H9 (cell line): ENCODE measurements at regions not wholly inside any gene's neighbourhood (a gene's known extent, or its start where the extent isn't known, plus 50 kb on each side); places are given as distances from the start of the nearest gene placed in this dataset.

Experiments used
- DNase-seq: peaks from one replicate; pipeline ENCODE4 v3.0.0-alpha.2; 2017
- H2AFZ ChIP-seq: one replicate; pipeline ENCODE4 v1.6.1; 2013; ENCODE audit warnings: mild to moderate bottlenecking, low read length, control low read depth, moderate library complexity
- H2AK5ac ChIP-seq: 2 replicates; pipeline ENCODE4 v1.6.1; 2013; ENCODE audit warnings: low read length, control low read depth, mixed read lengths; ENCODE audit not compliant: insufficient read length
- H2BK120ac ChIP-seq: one replicate; pipeline ENCODE4 v1.6.1; 2013; ENCODE audit warnings: low read depth, mild to moderate bottlenecking, low read length, control low read depth, inconsistent platforms; ENCODE audit not compliant: poor library complexity, severe bottlenecking
- H2BK12ac ChIP-seq: 2 replicates; pipeline ENCODE4 v1.6.1; 2013; ENCODE audit warnings: low read length, control low read depth, mixed read lengths, low read depth; ENCODE audit not compliant: insufficient read length
- H2BK15ac ChIP-seq: 2 replicates; pipeline ENCODE4 v1.6.1; 2013; ENCODE audit warnings: low read depth, low read length, control low read depth
- H2BK20ac ChIP-seq: one replicate; pipeline ENCODE4 v1.6.1; 2013; ENCODE audit warnings: low read depth, mild to moderate bottlenecking, low read length, control low read depth, inconsistent platforms; ENCODE audit not compliant: poor library complexity, severe bottlenecking
- H2BK5ac ChIP-seq: 2 replicates; pipeline ENCODE4 v1.6.1; 2013; ENCODE audit warnings: low read length, control low read depth, mixed read lengths; ENCODE audit not compliant: insufficient read length
- H3K14ac ChIP-seq: 2 replicates; pipeline ENCODE4 v1.6.1; 2013; ENCODE audit warnings: low read length, control low read depth; ENCODE audit not compliant: insufficient read depth
- H3K18ac ChIP-seq: 2 replicates; pipeline ENCODE4 v1.6.1; 2013; ENCODE audit warnings: low read depth, mild to moderate bottlenecking, mixed read lengths, low read length, control low read depth; ENCODE audit not compliant: insufficient read length
- H3K23ac ChIP-seq: 2 replicates; pipeline ENCODE4 v1.6.1; 2013; ENCODE audit warnings: low read length, control low read depth, mixed read lengths, low read depth; ENCODE audit not compliant: insufficient read length
- H3K23me2 ChIP-seq: 2 replicates; pipeline ENCODE4 v1.6.1; 2013; ENCODE audit warnings: low read depth, mild to moderate bottlenecking, mixed read lengths, low read length, control low read depth; ENCODE audit not compliant: insufficient read length, poor library complexity, severe bottlenecking
- H3K27ac ChIP-seq: 2 replicates; pipeline ENCODE4 v1.5.1; 2013; ENCODE audit warnings: low read length, control low read depth, mixed read lengths, low read depth; ENCODE audit not compliant: insufficient read length
- H3K27me3 ChIP-seq: 2 replicates; pipeline ENCODE4 v1.6.1; 2013; ENCODE audit warnings: low read length, control low read depth, inconsistent platforms; ENCODE audit not compliant: insufficient read depth
- H3K4ac ChIP-seq: 2 replicates; pipeline ENCODE4 v1.6.1; 2013; ENCODE audit warnings: low read depth, mild to moderate bottlenecking, control low read depth, inconsistent platforms, low read length, moderate library complexity
- H3K4me1 ChIP-seq: 2 replicates; pipeline ENCODE4 v1.6.1; 2013; ENCODE audit warnings: low read length, control low read depth, inconsistent platforms; ENCODE audit not compliant: insufficient read depth
- H3K4me2 ChIP-seq: 2 replicates; pipeline ENCODE4 v1.6.1; 2013; ENCODE audit warnings: low read length, control low read depth, mixed read lengths; ENCODE audit not compliant: insufficient read length, insufficient read depth
- H3K56ac ChIP-seq: 2 replicates; pipeline ENCODE4 v1.6.1; 2013; ENCODE audit warnings: low read depth, mild to moderate bottlenecking, mixed read lengths, low read length, control low read depth; ENCODE audit not compliant: insufficient read length
- H3K79me1 ChIP-seq: 2 replicates; pipeline ENCODE4 v1.6.1; 2013; ENCODE audit warnings: low read depth, mild to moderate bottlenecking, moderate library complexity, low read length, control low read depth, inconsistent platforms; ENCODE audit not compliant: insufficient read depth, poor library complexity, severe bottlenecking
- H3K79me2 ChIP-seq: 2 replicates; pipeline ENCODE4 v1.6.1; 2013; ENCODE audit warnings: low read length, control low read depth, inconsistent platforms; ENCODE audit not compliant: insufficient read depth
- H3K9ac ChIP-seq: 2 replicates; pipeline ENCODE4 v1.6.1; 2013; ENCODE audit warnings: low read length, control low read depth, mixed read lengths; ENCODE audit not compliant: insufficient read length; ENCODE audit errors: extremely low read depth
- H3K9me3 ChIP-seq: one replicate; pipeline ENCODE4 v1.6.1; 2013; ENCODE audit warnings: low read depth, low read length, inconsistent platforms; ENCODE audit not compliant: control insufficient read depth
- H3T11ph ChIP-seq: one replicate; pipeline ENCODE4 v1.6.1; 2013; ENCODE audit warnings: mild to moderate bottlenecking, low read length, control low read depth, inconsistent platforms
- H4K20me1 ChIP-seq: one replicate; pipeline ENCODE4 v1.6.1; 2013; ENCODE audit not compliant: control insufficient read depth, insufficient read length, insufficient read depth
- H4K5ac ChIP-seq: 2 replicates; pipeline ENCODE4 v1.6.1; 2013; ENCODE audit warnings: low read depth, mild to moderate bottlenecking, mixed read lengths, low read length, control low read depth; ENCODE audit not compliant: insufficient read length
- H4K8ac ChIP-seq: replicated peaks from 2 replicates; pipeline ENCODE4 v1.6.1; 2013; ENCODE audit warnings: low read length, control low read depth, mixed read lengths, low read depth; ENCODE audit not compliant: insufficient read length
- H4K91ac ChIP-seq: 2 replicates; pipeline ENCODE4 v1.6.1; 2013; ENCODE audit warnings: low read depth, mild to moderate bottlenecking, moderate library complexity, mixed read lengths, low read length, control low read depth; ENCODE audit not compliant: insufficient read length
- H3K27ac Mint-ChIP-seq, 3 experiments: 2 replicates in 2 of 3; 3 replicates in 1 of 3; pipeline ENCODE4 v1.8.0; 2020 to 2021; ENCODE audit warnings: mixed read lengths in 3 of 3, mild to moderate bottlenecking in 1 of 3, moderate library complexity in 1 of 3
- H3K27me3 Mint-ChIP-seq: 2 replicates; pipeline ENCODE4 v1.8.0; 2021; ENCODE audit warnings: low read depth, mild to moderate bottlenecking, moderate library complexity, mixed read lengths
- H3K36me3 Mint-ChIP-seq, 3 experiments: 2 replicates in 2 of 3; 3 replicates in 1 of 3; pipeline ENCODE4 v1.8.0; 2020 to 2021; ENCODE audit warnings: low read depth in 3 of 3, mixed read lengths in 3 of 3; ENCODE audit not compliant: insufficient read depth in 1 of 3
- H3K4me1 Mint-ChIP-seq, 2 experiments: 2 replicates each; pipeline ENCODE4 v1.8.0; 2020; ENCODE audit warnings: mixed read lengths in 2 of 2
- H3K4me3 Mint-ChIP-seq, 2 experiments: 2 replicates in 1 of 2; 3 replicates in 1 of 2; pipeline ENCODE4 v1.8.0; 2020 to 2021; ENCODE audit warnings: mild to moderate bottlenecking in 2 of 2, mixed read lengths in 2 of 2, moderate library complexity in 1 of 2
- H3K9me3 Mint-ChIP-seq, 2 experiments: 2 replicates in 1 of 2; 3 replicates in 1 of 2; pipeline ENCODE4 v1.8.0; 2020; ENCODE audit warnings: mild to moderate bottlenecking in 2 of 2, mixed read lengths in 2 of 2, moderate library complexity in 1 of 2
- CTCF ChIP-seq: fragments of 200-600 bp; sonication (generic); conservative IDR thresholded peaks from 3 replicates; pipeline ENCODE4 v1.8.0; 2021; ENCODE audit warnings: antibody characterized with exemption, mild to moderate bottlenecking
- WGBS: extraction: QIAGEN DNeasy Blood & Tissue Kit; methylation state at CpG from one replicate; pipeline ENCODE4 v1.1.7; 2013; ENCODE audit warnings: missing lambda C conversion rate, low lambda C conversion rate, mixed read lengths; ENCODE audit not compliant: insufficient read length; ENCODE audit errors: extremely low coverage; 5-methylcytosine and 5-hydroxymethylcytosine counted together

GRCh38 chrX:122583551-122583950 is 600.5 kb upstream of the GRIA3 start:
- H3K4me3 Mint-ChIP-seq: no peak overlapping the region
- Histone ChIP-seq H2BK120ac (no peak overlapping the region), H3K79me2 (peaks cover 3% of the 10 kb centered on the region; the same call in 1 of the 2 replicates), H3K27me3 (no peaks in the 10 kb centered on the region), H4K8ac (no peak overlapping the region), H3T11ph (no peak overlapping the region), H2AFZ (no peak overlapping the region), H3K14ac (no peak overlapping the region), H2BK20ac (no peak overlapping the region), H2BK15ac (no peak overlapping the region), H2BK12ac (no peak overlapping the region), H3K27ac (no peak overlapping the region), H3K4me2 (no peak overlapping the region), H2AK5ac (no peak overlapping the region), H4K91ac (no peak overlapping the region), H4K5ac (no peak overlapping the region), H3K23me2 (no peaks in the 10 kb centered on the region), H3K23ac (no peak overlapping the region), H3K56ac (no peak overlapping the region), H4K20me1 (no peaks in the 10 kb centered on the region), H3K4ac (no peak overlapping the region), H3K4me1 (no peaks in the 10 kb centered on the region), H3K9me3 (peaks cover 28% of the 10 kb centered on the region), H3K79me1 (no peaks in the 10 kb centered on the region), H2BK5ac (no peak overlapping the region), H3K9ac (no peak overlapping the region), H3K18ac (no peak overlapping the region)
- H3K9me3 Mint-ChIP-seq: peaks cover 5 to 54% of the 10 kb centered on the region in 2 experiments; a peak in 4 of 5 replicates
- DNase-seq: no peak
- no peaks in the 10 kb centered on the region for H3K27me3 Mint-ChIP-seq
- no peaks in the 10 kb centered on the region; a peak in 1 of 7 replicates for H3K36me3 Mint-ChIP-seq
- H3K27ac Mint-ChIP-seq: no peak overlapping the region
- no CpG with 5 or more reads among the region's 3 CpGs for WGBS
- TF ChIP-seq CTCF: no peak
- no peaks in the 10 kb centered on the region for H3K4me1 Mint-ChIP-seq
